ENCODE measurements at regions not wholly inside any gene's neighbourhood (a gene's known extent, or its start where the extent isn't known, plus 50 kb on each side); places are given as distances from the start of the nearest gene placed in this dataset.

DNA sequence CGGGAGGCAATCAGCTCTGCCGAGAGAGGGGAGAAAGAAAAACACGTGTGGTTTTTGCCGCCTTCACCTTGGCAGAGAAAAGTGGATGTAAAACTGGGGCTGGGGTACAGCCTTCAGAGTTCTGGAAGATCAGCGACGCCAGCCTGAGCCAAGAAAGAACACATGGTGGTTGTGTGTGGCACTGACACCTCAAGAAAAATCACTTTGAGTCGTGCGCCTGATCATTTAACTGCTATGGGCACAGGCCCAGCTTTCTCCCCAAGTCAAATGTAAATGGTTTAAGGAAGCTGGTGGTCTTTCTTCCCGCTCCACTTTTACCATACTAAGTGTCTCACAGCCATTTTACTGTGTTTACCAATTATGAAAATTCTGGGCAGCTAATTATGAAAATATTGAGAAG is 461.8 kb upstream of the SOX9 start:
- TF ChIP-seq, protein P1, sequence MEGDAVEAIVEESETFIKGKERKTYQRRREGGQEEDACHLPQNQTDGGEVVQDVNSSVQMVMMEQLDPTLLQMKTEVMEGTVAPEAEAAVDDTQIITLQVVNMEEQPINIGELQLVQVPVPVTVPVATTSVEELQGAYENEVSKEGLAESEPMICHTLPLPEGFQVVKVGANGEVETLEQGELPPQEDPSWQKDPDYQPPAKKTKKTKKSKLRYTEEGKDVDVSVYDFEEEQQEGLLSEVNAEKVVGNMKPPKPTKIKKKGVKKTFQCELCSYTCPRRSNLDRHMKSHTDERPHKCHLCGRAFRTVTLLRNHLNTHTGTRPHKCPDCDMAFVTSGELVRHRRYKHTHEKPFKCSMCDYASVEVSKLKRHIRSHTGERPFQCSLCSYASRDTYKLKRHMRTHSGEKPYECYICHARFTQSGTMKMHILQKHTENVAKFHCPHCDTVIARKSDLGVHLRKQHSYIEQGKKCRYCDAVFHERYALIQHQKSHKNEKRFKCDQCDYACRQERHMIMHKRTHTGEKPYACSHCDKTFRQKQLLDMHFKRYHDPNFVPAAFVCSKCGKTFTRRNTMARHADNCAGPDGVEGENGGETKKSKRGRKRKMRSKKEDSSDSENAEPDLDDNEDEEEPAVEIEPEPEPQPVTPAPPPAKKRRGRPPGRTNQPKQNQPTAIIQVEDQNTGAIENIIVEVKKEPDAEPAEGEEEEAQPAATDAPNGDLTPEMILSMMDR (conservative IDR thresholded peaks at IDR 0.05; ENCODE audit: low read depth, low read length), result no peak
- no peak for TF ChIP-seq FOS (IDR thresholded peaks at IDR 0.05; ENCODE audit: low read depth, low read length)

Measured in IMR-90 (cell line).